ENCODE measurements at regions not wholly inside any gene's neighbourhood (a gene's known extent, or its start where the extent isn't known, plus 50 kb on each side); places are given as distances from the start of the nearest gene placed in this dataset.
"Not testable (repeated sequence)": the region's sequence is repeated elsewhere in the genome, so short reads cannot be mapped to it uniquely, and the experiment has no call there.

GRCh38 chr16:60091529-60091928 is 1357.4 kb upstream of the GOT2 start:
- intact Hi-C loops (cut with DNase I; ENCODE audit: low total_unique reads), result no loop called here
- H3K4me3 ChIP-seq, result no peak overlapping the region
- WGBS, 5 donors, result 47 to 59% (median 51%) methylated on average over 3 of the region's 3 CpGs
- peaks cover 0 to 7% (median 2%) of the 10 kb centered on the region in 4 donors for H3K9me3 ChIP-seq
- H3K27me3 ChIP-seq, result no peaks in the 10 kb centered on the region
- H3K4me1 ChIP-seq, result no peaks in the 10 kb centered on the region
- no peak for DNase-seq
- H3K36me3 ChIP-seq, result no peaks in the 10 kb centered on the region
- H3K27ac ChIP-seq, result no peak overlapping the region
- TF ChIP-seq CTCF (IDR thresholded peaks at IDR 0.05) (no peak), EP300 (IDR thresholded peaks at IDR 0.05) (no peak), POLR2AphosphoS5 (IDR thresholded peaks at IDR 0.05) (no peak), POLR2A (IDR thresholded peaks at IDR 0.05) (no peak)

- DNase-seq, result no peak
- no peaks in the 10 kb centered on the region for H3K4me1 ChIP-seq
- H3K27ac ChIP-seq, result no peak overlapping the region
- H3K27me3 ChIP-seq, result no peaks in the 10 kb centered on the region
- intact Hi-C loops (cut with DNase I; ENCODE audit: low total_unique reads), result no loop called here
- H3K9me3 ChIP-seq, result peaks cover 0 to 9% (median 5%) of the 10 kb centered on the region in 4 donors
- no peak overlapping the region for H3K4me3 ChIP-seq
- no peaks in the 10 kb centered on the region for H3K36me3 ChIP-seq
- TF ChIP-seq EP300 (IDR thresholded peaks at IDR 0.05) (no peak), POLR2AphosphoS5 (IDR thresholded peaks at IDR 0.05) (no peak), POLR2A (IDR thresholded peaks at IDR 0.05) (no peak), CTCF (IDR thresholded peaks at IDR 0.05) (no peak)
Measured at GRCh38 chr16:60091071-60091470, 1357.0 kb upstream of the GOT2 start.

- no peaks in the 10 kb centered on the region for H3K27me3 ChIP-seq
- peaks cover 0 to 14% (median 7%) of the 10 kb centered on the region in 4 donors for H3K9me3 ChIP-seq
- intact Hi-C loops (cut with DNase I; ENCODE audit: low total_unique reads), result no loop called here
- DNase-seq, result no peak
- no peaks in the 10 kb centered on the region for H3K4me1 ChIP-seq
- no peaks in the 10 kb centered on the region for H3K36me3 ChIP-seq
- H3K4me3 ChIP-seq, result no peak overlapping the region
- no peak for TF ChIP-seq EP300 (IDR thresholded peaks at IDR 0.05)
- TF ChIP-seq POLR2A (IDR thresholded peaks at IDR 0.05), result no peak
- no peak for TF ChIP-seq CTCF (IDR thresholded peaks at IDR 0.05)
- H3K27ac ChIP-seq, result no peak overlapping the region
Measured at GRCh38 chr16:60087530-60087929, 1353.4 kb upstream of the GOT2 start.

GRCh38 chr16:60078819-60079218 is 1344.7 kb upstream of the GOT2 start:
- H3K36me3 ChIP-seq; intact Hi-C loops (cut with DNase I; ENCODE audit: low total_unique reads); H3K9me3 ChIP-seq; H3K4me3 ChIP-seq; DNase-seq; H3K4me1 ChIP-seq; H3K27me3 ChIP-seq; H3K27ac ChIP-seq: not testable (repeated sequence)
- 89 to 98% (median 93%) methylated on average over 8 to 10 of the region's 10 CpGs for WGBS, 5 donors

- WGBS, 5 donors, result 69 to 78% (median 74%) methylated on average over 3 of the region's 3 CpGs
- Histone ChIP-seq H3K27me3 (no peaks in the 10 kb centered on the region), H3K36me3 (no peaks in the 10 kb centered on the region), H3K4me1 (no peaks in the 10 kb centered on the region), H3K4me3 (no peak overlapping the region), H3K27ac (no peak overlapping the region), H3K9me3 (no peaks in the 10 kb centered on the region)
- TF ChIP-seq POLR2AphosphoS5 (IDR thresholded peaks at IDR 0.05) (no peak), EP300 (IDR thresholded peaks at IDR 0.05) (no peak), POLR2A (IDR thresholded peaks at IDR 0.05) (no peak), CTCF (IDR thresholded peaks at IDR 0.05) (no peak)
- DNase-seq, result no peak
- intact Hi-C loops (cut with DNase I; ENCODE audit: low total_unique reads), result no loop called here
Measured at GRCh38 chr16:60077861-60078260, 1343.7 kb upstream of the GOT2 start.

Data from stomach (tissue), 8 donors.